Kidney tubule cell (primary cell): ENCODE measurements at regions not wholly inside any gene's neighbourhood (a gene's known extent, or its start where the extent isn't known, plus 50 kb on each side); places are given as distances from the start of the nearest gene placed in this dataset.

Experiments
- DNase-seq: peaks from one replicate; pipeline ENCODE4 v3.0.0-alpha.2; 2018; ENCODE audit warnings: low spot score

DNA sequence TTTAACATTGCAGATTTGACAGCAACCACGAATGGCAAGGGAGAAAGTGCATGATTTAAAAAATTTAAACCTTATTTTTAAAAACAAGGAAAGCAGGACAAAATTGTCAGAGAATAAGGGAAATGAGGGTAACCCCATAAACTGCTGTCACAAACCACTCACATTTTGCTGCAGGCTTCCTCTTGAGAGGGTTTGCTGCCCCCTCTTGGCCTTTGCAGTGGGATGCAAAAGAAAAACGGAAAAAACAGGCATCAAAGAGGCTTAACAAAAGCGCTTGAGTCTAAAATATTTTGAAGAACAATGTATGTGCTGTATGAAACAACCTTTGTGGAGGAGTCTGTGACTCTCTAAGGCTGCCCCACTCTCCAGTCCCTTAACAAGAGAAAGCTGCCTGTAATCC lies 91.6 kb downstream of the TMX3 start:
- peak; percentile 63 for DNase-seq

DNA sequence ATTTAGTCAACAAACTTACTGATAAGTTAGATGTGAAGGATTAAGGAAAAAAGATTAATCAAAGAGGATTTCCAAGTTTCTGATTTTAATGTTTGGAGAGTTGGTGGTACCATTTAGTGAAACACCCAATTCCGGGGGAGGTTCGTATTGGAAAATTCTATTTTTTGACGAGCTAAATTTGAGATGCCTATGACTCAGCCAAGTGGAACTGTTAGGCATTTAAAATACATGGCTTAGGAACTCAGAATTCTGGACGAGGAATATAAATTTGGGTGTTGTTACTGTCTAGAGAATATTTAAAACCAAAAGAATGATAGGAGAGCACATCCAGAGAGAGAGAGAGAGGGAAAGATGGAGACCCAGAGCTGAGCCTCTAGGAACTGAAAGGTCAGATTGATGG lies 103.6 kb downstream of the TMX3 start:
- DNase-seq = no peak

DNA sequence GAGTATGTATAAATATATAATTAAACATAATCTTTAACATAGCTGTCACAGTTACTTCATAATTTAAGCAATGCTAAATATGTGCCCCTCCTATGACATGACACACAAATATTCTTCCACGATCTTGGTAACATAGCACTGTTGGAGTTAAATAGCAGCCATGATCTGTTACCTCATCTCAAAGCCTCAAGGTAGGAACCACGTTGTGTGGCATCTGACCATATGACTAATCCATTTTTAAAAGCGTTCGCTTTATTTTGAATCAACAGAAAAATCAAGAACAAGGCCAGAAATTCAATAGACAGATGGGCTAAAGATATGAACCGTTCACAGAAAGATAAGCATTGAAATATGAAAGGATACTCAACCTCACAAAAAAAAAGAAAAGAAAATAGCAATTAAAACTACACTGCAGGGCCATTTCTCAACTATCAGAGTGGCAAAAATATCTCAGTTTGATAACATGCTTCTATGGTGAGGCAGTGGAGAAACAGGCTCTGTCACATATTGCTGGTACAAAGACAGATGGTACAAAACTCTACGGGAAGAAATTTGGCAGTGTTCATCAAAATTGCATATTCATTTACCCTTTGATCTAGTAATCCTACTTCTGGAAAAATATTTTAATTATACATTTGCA lies 105.9 kb downstream of the TMX3 start:
- DNase-seq = no peak

DNA sequence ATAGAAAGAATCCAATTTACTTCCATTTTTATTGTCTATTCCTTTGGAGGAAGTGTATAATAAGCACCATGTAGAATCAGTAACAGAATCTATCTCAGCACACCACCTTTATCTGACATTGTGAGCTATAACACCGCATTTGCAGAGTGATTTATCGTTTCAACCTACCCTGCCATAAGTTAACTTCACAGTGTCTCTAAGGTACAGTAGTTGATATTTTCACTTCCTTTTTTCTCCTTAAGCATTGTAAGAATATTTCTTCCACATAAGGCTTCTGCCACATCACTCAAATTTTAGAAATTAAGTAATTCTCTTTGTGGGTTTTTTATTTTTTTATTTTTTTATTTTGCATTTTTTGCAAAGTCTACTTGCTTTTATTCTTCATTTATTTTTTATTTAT lies 107.1 kb downstream of the TMX3 start:
- DNase-seq = no peak

DNA sequence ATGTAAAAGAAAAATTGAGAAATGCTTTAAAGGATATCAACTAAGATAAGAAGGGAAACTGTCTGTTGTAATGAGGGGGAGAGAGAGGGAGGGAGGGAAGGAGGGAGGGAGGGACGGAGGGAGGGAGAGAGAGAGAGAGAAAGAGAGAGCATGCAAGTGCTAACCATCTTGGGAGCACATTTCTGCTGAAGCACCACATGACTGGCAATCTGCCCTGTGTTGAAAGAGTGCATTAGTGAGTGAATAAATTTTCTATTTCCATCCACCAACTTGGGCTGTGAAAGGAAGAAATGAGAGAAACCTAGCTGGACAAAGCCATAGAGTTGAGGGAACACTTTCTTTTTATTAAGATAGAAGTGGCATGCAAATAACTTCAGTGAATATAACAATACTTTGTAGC lies 110.7 kb downstream of the TMX3 start:
- DNase-seq = no peak

DNA sequence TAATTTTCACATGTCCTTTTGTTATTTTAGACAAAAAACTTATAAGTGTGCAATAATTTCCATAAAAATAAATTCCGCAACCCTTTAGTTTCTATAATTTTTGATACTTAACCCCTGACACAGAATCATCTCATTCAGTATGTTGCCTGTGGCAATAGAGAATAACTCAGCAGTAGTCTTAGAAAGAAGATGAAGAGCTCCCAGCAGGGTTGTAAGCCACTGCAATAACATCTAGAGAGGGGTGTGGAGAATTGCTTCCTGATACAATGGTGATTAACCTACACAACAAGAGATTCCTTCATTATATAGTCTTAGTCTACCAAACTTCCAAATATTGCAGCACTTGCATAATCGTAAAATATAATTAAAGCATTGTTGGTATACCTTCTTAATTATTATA lies 118.9 kb downstream of the TMX3 start:
- DNase-seq = no peak

DNA sequence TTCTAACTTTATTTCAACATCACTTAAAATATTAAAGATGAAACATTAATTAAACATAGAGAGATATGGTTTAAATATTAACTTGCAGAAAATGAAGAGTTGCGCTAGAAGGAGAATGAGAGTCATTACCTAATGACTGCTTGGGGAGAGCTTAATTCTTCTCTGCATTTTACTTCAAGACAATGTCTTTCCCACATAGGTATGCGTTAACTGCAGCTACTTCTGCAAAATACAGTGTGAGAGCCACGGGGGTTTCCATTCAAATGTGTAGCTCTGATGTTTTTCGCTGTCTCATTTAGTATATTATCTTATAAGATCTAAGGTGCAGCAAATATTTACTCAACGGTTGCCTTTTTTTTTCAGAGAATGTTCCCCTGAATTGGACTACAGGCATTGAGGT lies 126.7 kb downstream of the TMX3 start:
- no peak for DNase-seq

DNA sequence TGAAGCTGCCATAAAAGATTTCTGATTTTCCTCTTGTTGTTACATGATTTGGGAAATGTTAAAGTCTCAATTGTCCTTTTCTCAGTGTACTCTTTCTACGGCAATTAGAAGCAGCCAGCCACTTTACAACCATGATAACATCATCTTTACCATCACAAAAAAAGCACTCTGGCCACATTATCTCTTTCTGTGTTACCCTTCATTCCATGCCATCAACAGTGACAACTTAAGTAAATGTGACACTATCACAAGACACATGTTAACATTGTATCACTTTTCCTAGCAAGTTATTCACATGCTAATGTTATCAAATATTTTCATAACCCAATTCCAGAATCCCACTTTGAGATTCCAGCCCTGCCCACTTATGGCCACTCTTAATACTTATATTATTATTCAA lies 131.2 kb downstream of the TMX3 start:
- no peak for DNase-seq

DNA sequence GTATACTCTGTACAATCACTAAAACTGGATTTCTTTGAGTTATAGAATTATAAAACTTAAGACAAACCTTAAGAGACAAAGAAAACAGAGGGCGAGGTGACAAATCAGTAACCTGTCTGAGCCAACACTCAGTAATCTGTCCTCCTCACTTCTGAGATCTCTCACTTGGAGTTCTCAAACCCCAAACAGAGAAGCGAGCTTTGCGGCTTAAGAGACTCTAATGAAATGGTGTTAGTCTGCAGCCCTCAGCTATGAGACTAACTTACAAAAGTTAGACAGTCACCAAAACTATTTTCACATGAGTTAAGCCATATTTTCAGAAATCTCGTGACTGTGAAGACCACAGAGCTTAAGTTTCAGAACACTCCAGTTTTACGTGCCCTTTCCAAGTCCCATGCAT lies 140.6 kb downstream of the TMX3 start:
- DNase-seq = no peak

DNA sequence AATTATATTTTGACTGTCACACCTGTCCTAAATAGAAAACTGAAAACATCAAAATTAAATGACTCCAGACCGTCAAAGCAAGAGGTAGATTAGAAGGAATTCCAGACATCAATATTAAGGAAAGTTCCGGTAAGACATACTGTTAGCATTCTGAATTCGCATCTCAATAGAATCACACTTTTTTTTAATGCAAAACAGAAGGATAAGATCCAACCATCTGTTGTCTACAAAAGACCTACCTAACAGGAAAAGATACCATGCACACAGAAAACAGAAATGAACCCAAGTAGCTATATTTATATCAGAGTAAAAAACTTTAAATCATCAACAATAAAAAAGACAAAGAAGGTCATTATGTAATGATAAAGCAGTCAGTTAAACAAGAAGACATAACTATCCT lies 145.0 kb downstream of the TMX3 start:
- no peak for DNase-seq

DNA sequence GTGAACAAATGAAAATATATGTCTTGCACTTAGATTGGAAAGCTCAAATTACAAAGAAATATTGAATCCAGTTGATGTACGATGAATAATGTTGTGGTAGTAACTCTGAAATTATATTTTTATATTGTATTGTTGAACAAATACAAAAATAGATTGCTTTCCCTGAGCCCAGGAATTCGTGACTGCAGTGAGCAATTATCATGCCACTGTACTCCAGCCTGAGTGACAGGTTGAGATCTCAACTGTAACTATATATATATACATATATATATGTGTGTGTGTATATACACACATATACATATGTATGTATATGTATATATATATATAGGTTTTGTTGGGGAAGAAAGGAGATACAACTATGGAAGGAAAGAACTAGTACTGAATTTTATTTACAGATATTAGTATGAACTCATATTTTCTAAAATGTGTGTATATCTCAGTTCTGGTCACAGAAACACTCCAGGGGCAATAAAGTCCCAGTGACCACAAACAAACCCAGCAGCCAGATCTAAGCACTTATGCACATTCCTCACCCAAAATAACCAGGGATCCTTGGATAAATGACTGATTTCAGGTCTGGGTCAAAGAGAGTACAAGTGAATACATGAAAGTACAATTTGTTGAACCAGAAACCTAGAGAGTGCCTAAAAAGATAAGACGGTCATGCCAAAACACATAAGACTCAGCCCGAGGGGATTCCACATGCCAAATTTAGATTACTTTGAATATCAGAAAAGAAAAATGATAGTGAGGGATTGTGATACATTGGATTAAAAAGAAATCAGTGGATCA lies 146.3 kb downstream of the TMX3 start:
- no peak for DNase-seq

DNA sequence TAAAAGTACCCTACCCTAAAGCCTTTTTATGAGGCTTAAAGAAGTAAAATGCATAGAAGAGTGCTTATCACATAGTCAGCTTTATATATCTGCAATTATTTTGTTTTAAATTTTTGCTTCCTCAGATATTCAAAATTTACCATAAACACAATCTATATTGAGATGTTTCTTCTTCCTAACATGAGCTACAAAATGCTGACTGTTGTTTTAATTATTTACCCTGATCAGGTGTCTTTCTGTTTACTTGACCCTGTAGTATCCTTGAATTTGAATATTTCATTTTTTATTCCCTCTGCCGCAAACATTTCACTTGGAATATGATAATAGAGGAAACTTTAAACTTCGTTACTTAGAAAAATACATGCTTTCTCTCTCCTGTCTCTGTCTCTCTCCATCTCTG lies 147.9 kb downstream of the TMX3 start:
- no peak for DNase-seq

DNA sequence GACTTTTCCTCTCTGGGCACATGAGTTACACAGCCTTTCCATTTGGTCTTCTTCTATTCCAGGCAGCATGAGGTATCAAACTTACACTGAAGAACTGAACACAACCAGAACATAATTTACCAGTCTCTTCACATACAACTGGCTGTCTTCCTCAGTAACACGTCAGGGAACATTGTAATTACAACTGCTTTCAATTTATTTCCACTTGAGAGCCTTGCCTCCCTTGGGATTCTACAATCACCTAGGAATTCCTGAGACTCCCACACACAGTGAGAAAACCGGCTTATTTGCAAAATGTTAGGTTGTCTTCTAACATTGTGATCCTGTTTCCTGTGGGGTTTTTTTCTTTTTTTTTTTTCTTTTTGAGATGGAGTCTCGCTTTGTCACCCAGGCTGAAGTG lies 149.9 kb downstream of the TMX3 start:
- DNase-seq = no peak

DNA sequence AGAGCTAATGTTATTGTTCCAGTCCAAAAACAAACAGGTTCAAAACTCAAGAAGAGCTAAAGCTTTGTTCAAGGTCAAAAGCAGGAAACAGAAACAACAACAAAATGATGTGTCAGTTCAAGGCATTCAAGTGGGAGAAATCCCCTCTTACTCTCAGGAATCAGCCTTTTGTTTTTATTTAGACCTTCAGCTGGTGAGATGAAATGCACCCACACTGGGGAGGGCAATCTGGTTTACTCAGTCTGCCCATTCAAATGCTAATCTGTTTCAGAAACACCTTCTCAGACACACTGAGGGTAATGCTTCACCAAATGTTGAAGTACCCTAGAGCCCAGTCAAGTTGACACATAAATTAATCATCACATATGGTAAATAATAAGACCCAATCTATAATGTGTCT lies 150.6 kb downstream of the TMX3 start:
- DNase-seq = no peak

DNA sequence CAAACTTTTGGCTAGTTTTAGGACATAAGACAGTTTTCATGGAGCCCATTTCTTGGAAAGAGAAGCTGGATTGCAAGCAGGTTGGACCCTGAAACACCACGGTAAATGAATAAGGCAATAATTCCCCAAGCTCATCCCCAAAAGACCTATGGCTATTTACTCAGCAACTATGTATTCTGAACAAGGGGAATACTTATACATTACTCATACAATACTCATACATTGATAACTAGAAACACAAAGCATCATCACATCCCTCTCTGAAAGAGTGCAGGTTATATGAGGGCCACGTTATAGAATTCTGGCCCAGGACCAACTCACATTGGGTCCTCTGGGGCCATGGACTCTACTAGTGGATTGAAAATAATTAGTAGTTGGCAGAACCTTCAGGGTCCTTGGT lies 154.8 kb downstream of the TMX3 start:
- no peak for DNase-seq

DNA sequence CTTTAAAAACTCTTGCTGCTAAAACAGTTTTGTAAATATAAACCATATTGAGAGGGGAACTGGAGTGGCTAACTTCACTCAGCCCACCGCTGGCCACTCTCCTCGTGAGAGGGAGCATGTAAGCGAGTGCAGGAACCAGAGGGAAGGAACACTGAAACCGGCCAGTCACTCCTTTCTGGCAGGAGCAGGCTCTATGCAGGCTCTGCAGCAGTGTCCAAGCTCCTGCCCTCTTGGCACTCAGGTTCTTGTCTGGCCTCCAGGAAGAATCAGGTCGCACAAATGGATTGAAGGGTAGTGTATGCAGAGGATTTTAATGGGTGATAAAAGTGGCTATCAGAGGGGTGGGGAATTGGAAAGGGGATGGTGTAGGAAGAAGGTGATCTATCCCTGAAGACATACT lies 157.7 kb downstream of the TMX3 start:
- no peak for DNase-seq

DNA sequence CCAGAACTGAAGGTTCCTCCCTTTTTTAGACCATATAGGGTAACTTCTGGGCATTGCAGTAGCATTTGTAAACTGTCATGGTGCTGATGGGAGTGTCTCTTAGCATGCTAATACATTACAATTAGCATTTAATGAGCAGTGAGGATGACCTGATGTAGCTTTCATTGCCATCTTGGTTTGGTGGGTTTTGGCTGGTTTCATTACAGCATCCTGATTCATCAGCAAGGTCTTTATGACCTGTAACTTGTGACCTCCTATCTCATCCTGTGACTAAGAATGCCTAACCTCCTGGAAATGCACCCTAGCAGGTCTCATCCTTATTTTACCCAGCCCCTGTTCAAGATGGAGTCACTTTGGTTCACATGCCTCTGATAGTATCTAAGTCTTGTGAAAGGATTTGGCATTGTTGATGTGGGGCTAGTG lies 159.0 kb downstream of the TMX3 start:
- DNase-seq = peak; percentile 72

DNA sequence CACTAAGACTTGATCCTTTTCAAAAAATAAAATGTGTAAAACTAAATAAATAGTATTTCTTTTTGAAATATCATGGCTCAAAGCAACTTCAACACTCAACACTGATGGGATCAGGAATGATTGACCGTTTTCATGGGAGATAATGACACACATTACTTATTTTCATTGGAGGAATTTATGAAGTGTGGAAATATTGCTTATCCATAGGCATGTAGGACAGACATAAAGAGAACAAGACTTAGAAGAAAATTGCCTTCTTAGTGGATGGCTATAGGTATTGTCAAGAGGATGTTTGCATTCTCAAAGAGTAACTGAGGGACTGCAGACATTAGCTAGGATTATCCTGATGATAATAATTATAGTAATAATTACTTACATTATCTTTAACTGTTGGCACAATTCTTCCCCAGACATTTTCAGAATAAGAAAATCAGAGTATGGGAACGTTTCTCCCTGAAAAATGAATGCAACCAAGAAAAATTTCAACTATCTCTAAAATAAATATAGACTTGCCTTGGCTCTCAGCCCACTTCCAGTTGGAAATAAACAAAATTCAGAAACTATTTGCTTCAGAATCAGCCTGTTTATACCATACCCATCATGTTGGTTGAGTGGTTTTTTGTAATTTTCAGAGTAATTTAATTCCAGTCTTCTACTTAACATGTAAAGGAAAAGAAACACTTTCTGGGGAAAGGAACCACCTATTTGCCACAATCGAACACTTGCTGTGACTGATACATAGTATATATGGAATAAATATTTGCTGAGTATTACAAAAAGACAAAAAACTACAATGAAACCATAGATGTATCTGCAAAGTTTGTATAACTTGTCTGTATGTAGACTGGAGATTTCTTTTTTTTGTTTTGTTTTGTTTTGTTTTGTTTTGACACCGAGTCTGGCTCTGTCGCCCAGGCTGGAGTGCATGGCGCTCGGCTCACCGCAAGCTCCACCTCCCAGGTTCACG lies 165.7 kb downstream of the TMX3 start:
- DNase-seq = no peak

DNA sequence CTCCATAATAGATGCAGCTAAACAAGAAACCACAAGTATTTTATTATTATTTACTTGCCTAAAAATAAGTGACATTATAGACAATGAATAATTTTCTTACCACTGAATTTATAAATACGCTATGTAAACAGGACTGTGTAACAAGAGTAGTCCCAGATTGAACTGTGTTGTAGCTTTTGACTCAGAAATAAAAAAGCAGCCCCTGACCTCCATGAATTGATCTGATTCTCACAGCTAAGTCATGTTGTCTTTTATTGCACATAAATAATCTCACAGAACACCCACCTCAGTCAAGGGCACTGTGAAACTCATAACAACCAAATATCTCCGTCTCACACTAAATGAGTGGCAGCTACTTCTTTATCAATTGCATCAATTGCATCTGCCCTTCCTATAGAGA lies 171.6 kb downstream of the TMX3 start:
- no peak for DNase-seq

DNA sequence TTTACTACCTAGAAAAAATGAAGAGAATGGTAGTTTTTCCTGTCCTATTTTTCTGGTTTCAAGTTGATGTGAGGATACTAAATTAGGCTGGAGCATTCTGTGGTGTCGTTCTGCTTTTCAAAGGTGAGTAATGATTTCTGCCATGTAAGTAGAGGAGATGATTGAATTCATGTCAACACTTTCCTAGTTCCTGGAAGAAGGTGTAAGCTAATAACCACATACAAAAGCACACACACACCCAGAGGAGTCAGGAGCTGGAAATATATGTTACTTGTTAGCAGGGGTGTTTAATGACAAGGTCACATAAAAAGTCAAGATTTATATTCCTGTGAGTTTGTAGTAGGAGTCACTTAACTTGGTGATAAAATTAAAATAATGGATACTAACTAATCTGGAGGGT lies 172.1 kb downstream of the TMX3 start:
- DNase-seq = no peak

DNA sequence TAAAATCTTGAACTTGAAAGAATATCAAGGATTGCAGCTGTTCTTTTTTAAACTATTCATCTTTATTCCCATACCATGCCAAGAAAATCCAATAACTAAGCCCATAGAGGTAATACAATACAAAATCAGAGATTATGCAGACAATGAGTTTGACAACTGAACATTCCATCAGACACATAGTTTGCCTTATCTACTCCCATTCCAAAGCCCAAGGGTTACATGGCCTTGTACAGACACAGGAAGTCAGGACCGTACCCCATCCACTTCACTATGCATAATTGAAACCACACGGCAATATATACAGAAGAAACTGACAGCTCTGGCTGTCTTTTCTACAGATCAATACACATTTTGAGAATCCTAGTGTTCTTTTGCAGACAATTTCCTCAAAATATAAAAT lies 181.3 kb downstream of the TMX3 start:
- no peak for DNase-seq

DNA sequence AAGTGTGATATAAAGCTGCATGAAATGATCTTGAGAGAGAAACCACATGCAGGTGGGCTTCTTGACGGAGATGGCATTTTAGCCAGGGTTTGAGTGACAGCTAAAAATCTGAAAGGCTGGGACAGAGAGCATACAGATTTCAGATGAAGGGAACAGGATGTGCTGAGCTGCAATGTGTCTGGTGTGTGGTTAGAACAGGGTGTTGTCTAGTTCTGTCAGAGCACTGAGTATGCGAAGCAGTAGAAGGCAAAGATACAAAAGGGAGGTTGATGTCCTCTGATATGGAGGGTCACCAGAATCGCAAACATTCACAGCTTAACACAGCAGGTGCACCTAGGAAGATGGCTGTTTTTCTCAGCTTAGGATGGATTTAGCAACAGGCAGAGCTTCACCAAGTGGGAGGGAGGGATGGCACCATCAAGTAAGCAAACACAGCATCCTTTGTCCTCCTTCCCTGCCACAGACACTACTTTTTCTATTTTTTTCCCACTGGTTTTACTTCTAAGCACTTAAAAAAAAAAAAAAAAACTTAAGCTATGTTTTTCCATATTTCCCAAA lies 182.5 kb downstream of the TMX3 start:
- DNase-seq = no peak

DNA sequence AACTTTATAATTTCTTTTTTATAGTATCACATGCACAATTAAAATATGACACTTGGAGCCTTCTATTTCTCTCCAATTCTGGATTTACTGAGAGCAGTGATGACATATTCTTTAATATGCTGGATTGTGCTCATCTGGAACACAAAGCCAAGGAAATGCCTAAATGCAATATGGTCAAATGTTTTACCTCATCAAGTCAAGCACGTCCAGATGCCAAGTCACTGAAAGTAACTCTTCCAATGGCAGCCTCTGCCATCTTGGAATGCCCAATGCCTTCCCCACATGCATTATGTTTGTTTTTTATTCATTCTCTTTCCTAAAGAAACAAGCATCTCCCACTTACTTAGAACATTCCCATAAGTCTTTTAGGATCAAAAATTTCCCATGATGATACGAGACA lies 189.8 kb downstream of the TMX3 start:
- DNase-seq = no peak
